ENCODE measurements at regions not wholly inside any gene's neighbourhood (a gene's known extent, or its start where the extent isn't known, plus 50 kb on each side); places are given as distances from the start of the nearest gene placed in this dataset.

- TF ChIP-seq, protein P1, sequence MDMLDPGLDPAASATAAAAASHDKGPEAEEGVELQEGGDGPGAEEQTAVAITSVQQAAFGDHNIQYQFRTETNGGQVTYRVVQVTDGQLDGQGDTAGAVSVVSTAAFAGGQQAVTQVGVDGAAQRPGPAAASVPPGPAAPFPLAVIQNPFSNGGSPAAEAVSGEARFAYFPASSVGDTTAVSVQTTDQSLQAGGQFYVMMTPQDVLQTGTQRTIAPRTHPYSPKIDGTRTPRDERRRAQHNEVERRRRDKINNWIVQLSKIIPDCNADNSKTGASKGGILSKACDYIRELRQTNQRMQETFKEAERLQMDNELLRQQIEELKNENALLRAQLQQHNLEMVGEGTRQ (CRISPR knock-in tag; IDR thresholded peaks at IDR 0.05), result no peak
- TF ChIP-seq CTCF (IDR thresholded peaks at IDR 0.05) (no peak), TEAD4 (CRISPR knock-in tag; IDR thresholded peaks at IDR 0.05) (no peak), EMX1 (CRISPR knock-in tag; IDR thresholded peaks at IDR 0.05) (no peak)
Measured at GRCh38 chr17:77284023-77284617, 143.4 kb downstream of the SEC14L1 start.

All from WTC11 (cell line).